Erythroblast (primary cell): ENCODE measurements at regions not wholly inside any gene's neighbourhood (a gene's known extent, or its start where the extent isn't known, plus 50 kb on each side); places are given as distances from the start of the nearest gene placed in this dataset.

Source experiments
- DNase-seq, 2 experiments: peaks; one replicate each; lab custom pipeline; 2025; lab: John Stamatoyannopoulos, UW
- GATA1 ChIP-seq: IDR thresholded peaks from 2 replicates; pipeline ENCODE4 v1.6.1; 2011; ENCODE audit warnings: low read depth, mild to moderate bottlenecking, control low read depth, low read length, moderate library complexity
- POLR2A ChIP-seq: IDR thresholded peaks from 2 replicates; pipeline ENCODE4 v1.6.1; 2011; ENCODE audit warnings: mild to moderate bottlenecking, low read length

DNA sequence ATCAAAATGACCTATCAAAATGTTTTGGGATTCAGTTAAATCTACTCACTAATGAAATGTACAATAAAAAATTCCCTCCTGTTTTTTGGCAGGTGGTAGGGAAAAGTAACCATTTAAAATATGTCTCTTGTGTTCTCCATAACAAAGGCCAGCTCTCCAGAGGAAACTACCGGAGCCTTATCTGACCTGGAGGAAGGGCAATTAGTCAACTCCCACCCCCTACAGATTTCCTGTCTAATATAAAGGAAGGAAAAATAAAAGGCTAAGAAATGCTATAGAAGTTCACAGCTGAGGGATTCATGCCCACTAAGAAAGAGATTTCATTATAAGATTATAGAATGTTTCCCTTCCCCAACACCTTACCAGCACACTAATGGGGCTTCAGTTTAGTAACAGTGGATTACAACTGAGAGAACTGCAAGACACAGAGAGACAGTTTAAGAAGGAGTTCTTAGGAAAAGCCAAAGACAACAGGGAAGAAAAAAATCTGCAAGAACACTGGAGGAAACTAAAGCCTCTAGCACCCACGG is 376.5 kb upstream of the KCNMB2 start:
- TF ChIP-seq POLR2A (no peak), GATA1 (no peak)
- no peak for DNase-seq

- DNase-seq: no peak
- no peak for TF ChIP-seq GATA1
These were observed 366.8 kb upstream of the KCNMB2 start for GRCh38 chr3:178169421-178169820.

GRCh38 chr3:178170698-178171535 is 365.3 kb upstream of the KCNMB2 start:
- DNase-seq: peak; percentile 74 to 84
- TF ChIP-seq POLR2A (no peak), GATA1 (no peak)

GRCh38 chr3:178172121-178172520 is 364.1 kb upstream of the KCNMB2 start:
- no peak for DNase-seq

GRCh38 chr3:178174201-178174915 is 361.9 kb upstream of the KCNMB2 start:
- DNase-seq: no peak
- no peak for TF ChIP-seq POLR2A
- no peak for TF ChIP-seq GATA1

More at GRCh38 chr3:178172121-178172520, 364.1 kb upstream of the KCNMB2 start:
- TF ChIP-seq POLR2A (no peak), GATA1 (no peak)

GRCh38 chr3:178181088-178181487 is 355.1 kb upstream of the KCNMB2 start:
- TF ChIP-seq POLR2A: no peak
- no peak for DNase-seq

GRCh38 chr3:178181784-178182183 is 354.5 kb upstream of the KCNMB2 start:
- no peak for DNase-seq
- TF ChIP-seq GATA1 (no peak), POLR2A (no peak)

GRCh38 chr3:178182337-178182779 is 353.9 kb upstream of the KCNMB2 start:
- DNase-seq: no peak
- TF ChIP-seq GATA1 (no peak), POLR2A (no peak)

DNA sequence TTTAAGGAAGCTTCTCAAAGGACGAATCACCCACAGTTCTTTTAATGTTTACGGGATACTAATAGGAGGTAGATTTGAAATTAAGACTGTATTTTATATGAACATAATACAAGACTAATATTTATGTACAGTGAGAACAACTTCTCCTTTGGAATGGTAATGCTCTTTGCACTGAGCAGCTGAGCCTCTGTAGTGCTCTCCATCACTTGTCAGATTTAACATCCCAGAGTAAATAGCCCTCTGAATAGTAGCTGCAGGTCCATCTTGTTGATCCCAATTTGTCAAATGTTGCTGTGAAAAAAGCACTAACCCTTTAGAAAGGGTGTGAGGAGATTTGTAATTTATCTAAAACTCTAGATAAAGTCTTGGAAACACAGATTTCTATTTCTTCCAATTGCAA is 351.4 kb upstream of the KCNMB2 start:
- no peak for TF ChIP-seq GATA1
- no peak for TF ChIP-seq POLR2A
- DNase-seq: no peak

DNA sequence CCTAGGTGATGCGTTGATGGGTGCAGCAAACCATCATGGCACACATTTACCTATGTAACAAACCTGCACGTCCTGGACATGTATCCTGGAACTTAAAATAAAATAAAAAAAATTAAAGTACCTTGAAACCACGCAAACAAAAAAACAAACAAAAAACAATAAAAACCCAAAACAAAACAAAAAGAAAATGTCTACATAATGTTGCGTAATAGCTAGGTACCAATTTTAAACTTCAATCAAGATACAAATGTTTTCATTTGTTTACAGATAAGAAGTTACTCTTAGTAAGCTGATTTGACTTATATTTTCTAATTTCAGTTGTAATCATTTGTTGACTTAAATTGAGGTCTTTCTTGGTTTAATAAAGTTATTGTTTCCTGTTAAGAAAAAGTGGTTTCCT is 349.6 kb upstream of the KCNMB2 start:
- TF ChIP-seq POLR2A (no peak), GATA1 (no peak)
- no peak for DNase-seq

GRCh38 chr3:178189854-178190253 is 346.4 kb upstream of the KCNMB2 start:
- TF ChIP-seq GATA1 (no peak), POLR2A (no peak)
- no peak for DNase-seq

GRCh38 chr3:178193846-178194245 is 342.4 kb upstream of the KCNMB2 start:
- TF ChIP-seq GATA1 (no peak), POLR2A (no peak)

GRCh38 chr3:178194539-178194938 is 341.7 kb upstream of the KCNMB2 start:
- no peak for TF ChIP-seq GATA1
- no peak for TF ChIP-seq POLR2A

More at GRCh38 chr3:178193846-178194245, 342.4 kb upstream of the KCNMB2 start:
- DNase-seq: no peak

DNA sequence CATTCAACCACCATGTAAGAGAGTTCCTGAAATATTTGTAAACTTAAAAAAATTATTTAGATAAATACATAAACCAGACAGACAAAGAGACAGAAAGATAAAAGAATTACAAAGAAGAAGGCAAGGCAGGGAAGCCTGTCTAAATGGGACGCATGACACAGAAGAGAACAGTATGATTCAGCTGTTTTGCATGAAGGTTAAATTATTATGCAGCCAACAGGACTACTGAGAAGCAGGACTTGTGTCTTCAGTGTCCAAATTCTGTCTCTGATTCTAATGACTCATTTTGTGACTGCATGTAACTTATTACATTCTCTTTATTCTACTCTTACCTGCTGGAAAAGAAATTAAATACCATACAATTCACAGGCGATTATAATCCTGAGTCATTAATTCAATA is 340.4 kb upstream of the KCNMB2 start:
- TF ChIP-seq POLR2A (no peak), GATA1 (no peak)
- peak; percentile 13 to 15 for DNase-seq

More at GRCh38 chr3:178194539-178194938, 341.7 kb upstream of the KCNMB2 start:
- no peak for DNase-seq

- no peak for TF ChIP-seq GATA1
- no peak for TF ChIP-seq POLR2A
- no peak for DNase-seq
These were observed 337.9 kb upstream of the KCNMB2 start for GRCh38 chr3:178198329-178198728.
